ENCODE measurements at regions not wholly inside any gene's neighbourhood (a gene's known extent, or its start where the extent isn't known, plus 50 kb on each side); places are given as distances from the start of the nearest gene placed in this dataset.

- H3K27ac Mint-ChIP-seq (ENCODE audit: unreplicated experiment): no peak overlapping the region
- no peak overlapping the region for H3K4me3 Mint-ChIP-seq (ENCODE audit: low read depth, unreplicated experiment)
- BruUV-seq (replicated peaks): no TSS peak
- H3K4me1 Mint-ChIP-seq (ENCODE audit: low read depth, unreplicated experiment): peaks cover 16% of the 10 kb centered on the region
- intact Hi-C loops (cut with micrococcal nuclease; ENCODE audit: unreplicated experiment): no loop called here
- DNase-seq: no peak
- CTCF ChIA-PET: no interaction called here
- no peaks in the 10 kb centered on the region for H3K27me3 Mint-ChIP-seq (ENCODE audit: unreplicated experiment)
- H3K36me3 Mint-ChIP-seq (ENCODE audit: insufficient read depth, unreplicated experiment): peaks cover 27% of the 10 kb centered on the region
- TF ChIP-seq CTCF (IDR thresholded peaks at IDR 0.05; ENCODE audit: unreplicated experiment): no peak
- peaks cover 7% of the 10 kb centered on the region for H3K9me3 Mint-ChIP-seq (ENCODE audit: low read depth, unreplicated experiment)
Measured at GRCh38 chr2:111231532-111232252, 111.0 kb downstream of the BCL2L11 start.

GRCh38 chr2:111235192-111236015, 114.7 kb downstream of the BCL2L11 start:
- TF ChIP-seq CTCF (IDR thresholded peaks at IDR 0.05; ENCODE audit: unreplicated experiment): no peak

GRCh38 chr2:111236025-111236424, 115.3 kb downstream of the BCL2L11 start:
- CTCF ChIA-PET: no interaction called here
- Mint-ChIP-seq H3K27me3 (ENCODE audit: unreplicated experiment) (no peaks in the 10 kb centered on the region), H3K4me3 (ENCODE audit: low read depth, unreplicated experiment) (no peak overlapping the region), H3K9me3 (ENCODE audit: low read depth, unreplicated experiment) (peaks cover 3% of the 10 kb centered on the region), H3K27ac (ENCODE audit: unreplicated experiment) (peak overlapping the region; percentile 4), H3K4me1 (ENCODE audit: low read depth, unreplicated experiment) (peaks cover 7% of the 10 kb centered on the region), H3K36me3 (ENCODE audit: insufficient read depth, unreplicated experiment) (peaks cover 31% of the 10 kb centered on the region)
- no peak for TF ChIP-seq CTCF (IDR thresholded peaks at IDR 0.05; ENCODE audit: unreplicated experiment)
- DNase-seq: no peak
- BruUV-seq (replicated peaks): no TSS peak
- intact Hi-C loops (cut with micrococcal nuclease; ENCODE audit: unreplicated experiment): no loop called here

More at GRCh38 chr2:111235192-111236015, 114.7 kb downstream of the BCL2L11 start:
- H3K27ac Mint-ChIP-seq (ENCODE audit: unreplicated experiment): peak overlapping the region; percentile 4
- no TSS peak for BruUV-seq (replicated peaks)
- CTCF ChIA-PET: no interaction called here
- H3K4me1 Mint-ChIP-seq (ENCODE audit: low read depth, unreplicated experiment): peaks cover 7% of the 10 kb centered on the region
- intact Hi-C loops (cut with micrococcal nuclease; ENCODE audit: unreplicated experiment): no loop called here
- peaks cover 30% of the 10 kb centered on the region for H3K36me3 Mint-ChIP-seq (ENCODE audit: insufficient read depth, unreplicated experiment)
- no peak for DNase-seq
- H3K4me3 Mint-ChIP-seq (ENCODE audit: low read depth, unreplicated experiment): no peak overlapping the region
- H3K27me3 Mint-ChIP-seq (ENCODE audit: unreplicated experiment): no peaks in the 10 kb centered on the region
- H3K9me3 Mint-ChIP-seq (ENCODE audit: low read depth, unreplicated experiment): peaks cover 3% of the 10 kb centered on the region

- intact Hi-C loops (cut with micrococcal nuclease; ENCODE audit: unreplicated experiment): no loop called here
- no TSS peak for BruUV-seq (replicated peaks)
- Mint-ChIP-seq H3K4me3 (ENCODE audit: low read depth, unreplicated experiment) (no peak overlapping the region), H3K36me3 (ENCODE audit: insufficient read depth, unreplicated experiment) (peaks cover 28% of the 10 kb centered on the region), H3K9me3 (ENCODE audit: low read depth, unreplicated experiment) (peaks cover 3% of the 10 kb centered on the region), H3K27ac (ENCODE audit: unreplicated experiment) (no peak overlapping the region), H3K4me1 (ENCODE audit: low read depth, unreplicated experiment) (peaks cover 7% of the 10 kb centered on the region), H3K27me3 (ENCODE audit: unreplicated experiment) (no peaks in the 10 kb centered on the region)
- CTCF ChIA-PET: no interaction called here
- no peak for TF ChIP-seq CTCF (IDR thresholded peaks at IDR 0.05; ENCODE audit: unreplicated experiment)
- no peak for DNase-seq
Measured at GRCh38 chr2:111238296-111238695, 117.6 kb downstream of the BCL2L11 start.
